ENCODE measurements at regions not wholly inside any gene's neighbourhood (a gene's known extent, or its start where the extent isn't known, plus 50 kb on each side); places are given as distances from the start of the nearest gene placed in this dataset.
"Not testable (repeated sequence)": the region's sequence is repeated elsewhere in the genome, so short reads cannot be mapped to it uniquely, and the experiment has no call there.

DNA sequence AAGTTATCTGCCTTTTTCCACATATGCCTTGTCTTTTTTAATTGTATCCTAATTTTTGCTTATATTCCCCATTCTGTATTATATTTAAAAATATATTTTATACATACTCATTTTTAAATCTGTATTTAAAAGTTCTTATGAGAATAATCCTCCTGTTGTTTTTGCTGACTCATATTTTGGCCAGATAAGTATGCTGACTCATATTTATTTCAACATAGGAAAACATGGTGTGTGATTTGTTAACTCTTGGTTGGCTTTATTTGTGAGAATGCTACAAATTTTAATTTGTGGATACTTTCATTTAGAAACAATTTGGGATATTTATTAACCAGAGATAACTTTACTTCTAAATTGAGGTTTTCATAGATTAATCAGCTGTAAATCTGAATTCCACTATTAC, 587.7 kb downstream of the CPS1 start:
- no peak for DNase-seq (ENCODE audit: low spot score)

DNA sequence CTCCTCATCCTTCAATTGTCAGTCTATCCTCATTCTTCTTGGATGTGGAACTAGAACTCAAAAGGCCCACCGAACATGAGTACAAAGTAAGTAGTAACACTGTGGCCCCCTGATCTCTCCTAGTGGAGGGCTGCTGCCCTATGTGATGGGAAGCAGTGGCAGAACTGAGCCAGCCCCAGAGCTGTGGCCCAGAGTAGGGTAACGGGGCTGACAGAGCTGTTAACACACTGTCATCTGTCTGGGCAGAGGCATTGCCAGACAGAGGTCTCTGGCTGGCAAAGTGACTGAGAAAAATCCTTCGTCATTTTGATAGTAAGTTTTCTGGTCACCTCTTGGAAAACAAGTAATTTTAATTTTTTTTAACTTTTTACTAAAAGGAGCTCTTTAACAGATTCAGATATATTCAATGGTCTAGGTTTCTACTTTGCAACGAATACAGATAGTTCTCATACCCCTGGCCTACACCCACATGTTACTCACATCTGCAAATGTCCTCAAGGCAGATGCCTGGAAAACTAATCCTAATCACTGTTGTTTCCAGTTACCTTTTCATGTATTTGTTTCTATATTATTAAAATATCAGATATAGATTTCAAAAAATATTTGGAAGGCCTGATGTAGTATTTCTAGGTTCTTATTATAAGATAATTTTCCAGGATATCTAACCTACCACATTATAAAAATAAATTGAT, 588.7 kb downstream of the CPS1 start:
- no peak for DNase-seq (ENCODE audit: low spot score)

DNA sequence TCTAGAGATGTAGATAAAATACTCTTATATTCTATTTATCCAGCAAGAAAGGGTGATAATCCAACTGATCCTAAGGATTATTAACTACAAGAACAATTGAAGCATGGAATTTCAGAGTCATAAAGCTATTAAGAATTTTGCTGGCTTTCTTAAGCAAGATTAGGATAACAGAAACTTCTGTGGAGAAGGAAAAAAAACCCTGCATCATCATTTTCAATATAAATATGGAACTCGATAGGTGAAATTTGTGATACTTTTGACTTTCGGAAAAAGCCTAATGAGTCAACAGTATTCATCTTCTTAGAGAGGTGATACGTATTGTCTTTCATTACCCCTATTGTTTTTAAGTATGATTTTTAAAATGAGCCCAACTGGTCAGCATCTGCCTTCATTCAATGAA, 593.3 kb downstream of the CPS1 start:
- DNase-seq (ENCODE audit: low spot score) = no peak

DNA sequence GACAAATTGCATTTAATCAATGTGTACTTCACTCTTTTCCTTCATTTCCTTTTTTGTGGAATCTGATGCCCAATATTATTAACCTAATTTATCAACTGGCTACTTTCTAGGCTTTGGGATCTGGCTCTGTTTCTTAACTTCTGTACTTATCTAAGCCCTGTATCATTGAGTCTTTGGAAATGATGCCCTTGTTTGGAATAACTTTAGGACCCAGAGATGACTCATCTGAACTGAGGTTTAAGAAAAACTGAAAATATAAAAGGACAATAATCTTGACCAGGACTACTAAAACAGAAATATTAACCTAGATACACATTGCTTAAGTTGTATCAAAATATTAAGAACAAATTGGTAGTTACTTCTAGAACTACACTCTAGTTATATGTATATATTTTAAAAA, 600.8 kb downstream of the CPS1 start:
- DNase-seq (ENCODE audit: low spot score) = no peak

DNA sequence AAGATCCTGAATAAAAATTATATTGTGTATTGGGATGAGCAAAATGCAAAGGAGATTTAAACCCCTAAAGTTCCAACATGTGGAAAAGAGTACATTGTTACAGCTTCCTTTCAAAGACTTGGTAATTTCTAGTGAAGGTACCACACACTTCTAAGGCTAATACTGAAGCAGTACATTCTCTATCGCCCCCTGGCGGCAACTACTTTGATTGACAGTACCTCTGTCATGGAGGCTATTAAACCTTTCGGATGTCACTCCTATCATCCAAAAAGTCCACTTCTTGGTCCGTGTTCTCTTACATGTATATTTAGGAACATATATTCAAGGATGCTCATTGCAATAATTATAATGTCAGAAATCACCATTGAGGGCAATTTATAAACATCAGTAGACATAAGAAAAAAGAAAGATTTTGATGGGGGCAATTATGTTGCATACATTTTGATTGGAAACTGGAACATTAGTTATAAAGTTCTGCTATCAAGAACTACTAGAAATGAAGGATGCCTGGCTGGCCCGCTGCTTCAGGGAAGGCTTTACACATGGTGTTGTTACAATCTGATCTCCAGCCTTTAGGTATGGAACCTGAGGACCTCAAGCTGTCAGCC, 601.6 kb downstream of the CPS1 start:
- peak; percentile 38 for DNase-seq (ENCODE audit: low spot score)

DNA sequence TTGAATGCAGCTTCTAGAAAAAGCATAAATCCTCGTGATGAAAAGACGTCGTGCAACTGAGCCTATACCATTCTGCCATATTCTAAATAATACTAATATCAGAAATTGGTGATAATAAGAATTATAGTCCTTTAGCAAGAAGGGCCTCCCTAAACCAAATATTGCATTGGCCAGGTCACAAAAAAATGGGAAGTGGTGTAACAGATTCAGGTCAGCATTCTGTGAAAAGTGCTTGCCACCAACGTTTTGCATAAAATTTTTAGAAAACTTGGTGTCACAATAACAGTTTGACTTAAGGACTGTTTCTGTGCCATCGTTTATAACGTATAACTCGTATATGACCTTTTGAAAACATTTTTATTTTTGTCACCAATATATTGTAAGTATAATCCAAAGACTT, 603.6 kb downstream of the CPS1 start:
- DNase-seq (ENCODE audit: low spot score) = no peak

DNA sequence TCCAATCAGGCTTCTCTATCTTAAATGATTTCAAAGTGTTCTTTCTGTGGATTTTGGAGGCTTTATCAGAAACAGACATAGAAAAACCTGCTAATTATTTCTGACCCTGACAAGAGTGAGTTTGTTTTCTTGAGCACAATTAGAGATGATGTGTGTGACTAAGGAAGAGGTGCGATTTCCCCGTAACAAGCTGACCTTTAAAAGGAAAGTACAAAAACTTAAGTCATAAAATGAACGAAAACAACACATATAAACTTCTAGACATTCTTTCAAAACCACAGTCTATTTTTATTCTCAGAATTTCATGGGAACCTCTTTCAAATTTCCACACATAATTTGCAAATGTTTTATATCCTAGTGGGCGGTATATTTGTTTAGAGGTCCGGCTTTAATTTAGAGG, 604.8 kb downstream of the CPS1 start:
- DNase-seq (ENCODE audit: low spot score) = no peak

DNA sequence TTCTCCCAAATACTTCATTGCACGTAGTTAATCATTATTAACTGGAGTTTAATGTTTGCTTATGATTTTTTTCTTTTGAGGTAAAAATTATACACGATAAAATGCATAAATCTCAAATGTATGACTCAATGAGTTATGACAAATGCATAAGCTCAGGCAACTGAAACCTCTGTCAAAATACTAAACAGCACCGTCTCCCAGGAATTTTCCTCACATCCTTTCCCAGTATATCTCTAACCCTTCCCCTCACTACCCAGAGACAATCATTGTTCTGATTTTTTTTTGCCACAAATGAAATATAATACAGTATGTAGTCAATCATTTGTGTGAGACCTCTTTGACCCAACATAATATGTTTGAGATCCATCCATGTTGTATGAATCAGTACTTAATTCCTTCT, 606.5 kb downstream of the CPS1 start:
- no peak for DNase-seq (ENCODE audit: low spot score)

DNA sequence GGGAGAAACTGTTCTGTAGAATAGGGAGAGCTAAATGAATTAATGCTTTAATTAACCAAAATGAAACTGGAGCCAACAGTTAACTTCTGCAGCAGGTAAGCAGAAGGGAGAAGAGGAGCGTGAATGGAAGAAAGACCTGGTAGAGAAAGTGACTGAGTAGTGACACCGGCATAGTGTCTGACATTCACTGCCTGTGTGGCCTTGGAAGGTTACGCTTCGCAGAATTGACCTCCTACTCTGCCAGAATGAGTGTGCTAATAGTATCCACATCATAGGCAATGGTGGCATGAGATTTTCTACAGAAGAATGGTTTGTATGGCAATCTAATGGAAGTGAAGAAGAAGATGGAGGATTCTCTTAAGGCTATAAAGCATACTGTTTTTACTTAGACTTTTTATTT, 614.4 kb downstream of the CPS1 start:
- DNase-seq (ENCODE audit: low spot score) = no peak

DNA sequence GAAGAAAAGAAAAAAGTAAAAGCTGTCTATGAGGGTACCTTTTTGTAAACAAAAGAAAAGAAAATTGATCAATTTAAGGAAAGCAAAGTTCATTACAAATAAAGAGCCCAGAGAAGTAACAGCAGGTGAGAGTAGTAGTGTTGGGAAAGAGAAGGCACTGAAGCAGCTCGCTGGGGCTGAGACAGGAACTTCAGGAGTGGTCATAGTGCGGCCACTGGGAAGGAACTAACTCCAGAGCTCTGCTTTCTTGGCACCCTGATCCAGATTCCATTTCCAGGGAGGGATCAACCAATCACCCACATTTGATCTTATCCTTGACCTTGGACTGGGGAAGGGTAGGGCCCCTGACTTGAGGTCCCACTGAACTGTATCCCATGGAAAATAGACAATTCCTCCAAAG, 617.6 kb downstream of the CPS1 start:
- no peak for DNase-seq (ENCODE audit: low spot score)

DNA sequence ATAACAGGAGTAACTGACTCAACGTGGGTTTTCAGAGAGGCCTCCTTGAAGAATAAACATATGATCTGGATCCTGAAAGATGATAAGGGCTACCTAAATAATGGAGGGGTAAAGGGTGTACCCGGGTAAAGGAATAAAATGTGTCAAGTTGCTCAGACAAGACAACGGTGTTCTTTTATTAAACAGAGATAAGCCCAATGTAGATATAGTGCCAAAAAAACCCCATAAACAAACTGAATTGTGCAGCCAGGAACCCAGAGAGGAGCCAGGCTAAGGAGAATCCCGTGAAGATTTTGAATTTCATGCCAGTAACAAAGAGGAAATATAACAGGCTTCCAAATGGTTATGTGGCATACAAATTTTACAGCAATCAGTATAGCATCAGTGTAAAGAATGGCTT, 618.2 kb downstream of the CPS1 start:
- DNase-seq (ENCODE audit: low spot score) = no peak

DNA sequence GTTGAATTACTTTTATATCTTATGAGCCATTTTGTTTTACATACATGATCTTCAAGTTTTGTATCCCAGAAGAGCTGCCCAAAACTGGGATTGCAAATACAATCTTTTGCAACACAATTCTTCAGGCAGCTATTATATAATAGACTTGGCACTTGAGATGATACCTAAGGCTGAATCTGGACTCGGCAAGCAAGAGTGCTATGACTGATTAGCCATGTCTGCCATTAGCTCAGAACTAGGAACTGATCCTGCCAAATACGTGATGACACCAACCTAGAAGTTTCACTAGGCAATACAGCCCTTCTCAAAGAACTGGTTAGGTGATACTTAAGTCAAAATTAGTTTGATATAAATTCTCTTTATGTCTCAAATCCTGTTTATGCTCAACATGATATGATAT, 619.6 kb downstream of the CPS1 start:
- no peak for DNase-seq (ENCODE audit: low spot score)

DNA sequence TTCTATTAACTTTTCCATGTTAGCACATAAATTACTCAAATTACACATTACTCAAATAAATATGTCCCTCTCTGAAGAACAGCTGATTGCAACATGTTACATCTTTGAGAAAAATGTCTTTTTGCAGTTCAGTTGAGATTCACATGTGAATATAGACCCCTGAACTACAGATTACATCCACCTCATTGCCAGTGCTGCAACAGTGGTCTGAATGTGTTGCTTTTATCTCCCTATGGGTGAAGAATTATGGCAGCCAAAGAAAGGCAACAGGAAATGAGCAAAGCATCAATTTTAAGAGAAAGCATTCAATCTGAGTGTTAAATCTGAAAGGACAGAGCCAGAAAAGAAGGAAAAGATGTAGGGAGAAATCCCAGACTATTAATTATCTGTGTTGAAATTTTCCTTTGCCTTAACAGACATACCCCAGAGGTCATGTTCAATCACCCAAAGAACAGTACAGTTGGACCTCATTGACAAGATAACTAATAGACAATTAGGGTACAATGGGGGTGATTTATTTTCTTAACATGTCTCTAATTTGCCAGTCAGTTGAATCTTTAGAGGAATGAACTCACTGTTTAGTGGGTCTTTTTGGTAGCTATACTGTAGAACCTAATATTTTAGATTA, 620.2 kb downstream of the CPS1 start:
- DNase-seq (ENCODE audit: low spot score) = no peak

DNA sequence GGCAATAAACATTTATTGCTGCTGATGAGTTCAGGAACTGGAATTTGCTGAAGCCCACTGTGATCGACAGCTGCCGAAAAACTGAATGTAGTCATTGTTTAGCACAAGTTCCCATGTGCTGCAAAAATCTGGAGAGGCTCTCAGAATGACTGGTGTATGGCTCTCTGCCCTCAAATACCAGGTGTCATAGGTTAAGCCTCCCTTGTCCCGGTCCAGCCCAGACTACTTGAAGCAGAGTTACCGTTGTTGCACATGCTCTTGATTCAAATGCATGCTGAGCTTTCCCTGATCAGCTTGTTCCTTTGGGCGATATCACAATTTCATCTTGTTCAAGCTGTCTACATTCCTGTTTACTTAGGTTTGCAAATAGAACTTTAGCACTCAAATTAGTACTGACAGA, 625.2 kb downstream of the CPS1 start:
- DNase-seq (ENCODE audit: low spot score) = no peak

DNA sequence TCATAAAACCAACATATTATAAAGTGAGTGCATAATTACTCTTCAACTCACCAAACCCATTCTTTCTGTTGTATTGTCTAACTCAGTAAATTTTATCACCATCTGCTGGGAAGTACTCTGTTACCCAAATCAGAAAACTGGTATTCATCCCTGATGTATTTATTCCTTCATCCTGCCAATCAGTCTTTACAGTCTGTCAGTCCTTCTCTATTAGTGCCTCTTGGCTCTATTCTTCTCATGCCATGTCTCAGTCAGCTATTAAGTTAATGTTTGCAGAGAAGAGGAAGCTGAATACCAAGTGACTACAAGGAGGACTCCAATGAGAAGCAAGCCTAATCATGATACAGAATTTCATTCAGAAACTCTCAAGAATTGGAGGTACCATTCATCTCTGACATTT, 631.2 kb downstream of the CPS1 start:
- no peak for DNase-seq (ENCODE audit: low spot score)

DNA sequence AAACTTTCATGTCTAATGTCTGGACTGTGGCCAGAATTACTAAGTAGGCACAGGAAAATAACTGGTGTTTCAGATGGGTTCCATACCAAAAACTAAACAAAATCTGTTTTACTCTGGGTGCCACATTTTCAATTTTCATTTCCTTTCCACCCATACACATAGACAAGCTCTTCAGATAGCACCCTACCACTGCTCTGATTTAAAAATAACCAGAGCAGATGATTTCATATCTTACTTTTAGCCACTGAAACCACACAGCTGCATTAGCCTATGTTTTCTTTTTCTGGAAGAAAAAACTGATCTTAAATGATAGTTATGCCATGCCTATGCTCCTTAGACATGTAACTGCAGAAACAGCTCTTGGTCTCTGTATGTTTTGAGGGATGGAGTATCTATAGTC, 647.6 kb downstream of the CPS1 start:
- DNase-seq (ENCODE audit: low spot score) = no peak

DNA sequence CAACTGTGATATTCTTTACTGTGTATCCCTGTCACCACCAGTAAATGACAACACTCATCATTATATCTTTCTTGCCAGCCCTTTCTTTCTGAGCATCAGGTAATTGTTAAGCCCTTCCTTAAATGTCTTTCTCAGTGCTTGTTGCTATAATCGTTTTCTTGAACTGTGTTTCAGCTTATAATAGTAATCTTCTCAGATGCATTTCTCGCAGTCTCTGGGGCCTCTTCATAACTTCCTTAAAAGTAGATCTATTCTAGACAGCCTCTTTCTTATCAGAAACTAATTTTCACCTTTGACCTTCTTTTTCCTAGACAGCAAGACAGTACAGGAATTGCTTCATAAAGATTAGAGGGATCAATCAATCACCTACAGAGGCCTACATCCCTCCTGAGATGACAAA, 648.1 kb downstream of the CPS1 start:
- DNase-seq (ENCODE audit: low spot score) = no peak

DNA sequence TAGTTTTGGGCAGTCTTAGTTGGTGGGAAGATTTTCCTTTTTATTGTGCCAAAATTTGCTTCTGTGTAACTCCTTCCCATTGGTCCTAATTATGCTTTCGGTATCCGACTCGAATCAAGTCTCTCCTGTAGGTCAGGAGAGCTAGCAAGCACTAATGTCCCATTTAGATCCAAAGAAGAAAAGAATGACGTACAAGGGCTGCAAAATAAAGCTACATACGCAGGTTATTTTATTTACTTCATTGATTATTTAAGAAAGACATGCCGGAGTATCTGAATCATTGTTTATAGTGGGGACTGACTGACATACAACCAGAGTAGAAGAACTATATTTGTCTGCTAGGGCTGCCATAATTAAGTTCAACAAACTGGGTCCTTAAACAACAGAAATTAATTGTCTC, 648.5 kb downstream of the CPS1 start:
- DNase-seq (ENCODE audit: low spot score) = no peak

DNA sequence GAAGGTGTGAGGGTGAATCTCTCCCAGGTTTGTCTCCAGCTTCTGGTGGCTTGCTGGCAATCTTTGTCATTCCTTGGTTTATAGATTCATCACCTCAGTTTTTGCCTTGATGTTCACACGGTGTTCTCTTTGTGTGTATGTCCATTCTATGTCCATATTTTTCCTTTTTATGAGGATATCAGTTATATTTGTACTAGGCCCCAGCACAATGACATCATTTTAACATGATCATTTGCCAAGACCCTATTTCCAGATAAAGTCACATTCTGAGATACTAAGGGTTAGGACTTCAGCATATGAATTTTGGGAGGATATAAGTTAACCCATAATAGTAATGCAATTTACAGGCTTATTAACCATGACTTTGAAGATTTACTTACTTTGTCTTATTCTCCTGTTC, 649.0 kb downstream of the CPS1 start:
- DNase-seq (ENCODE audit: low spot score) = no peak

DNA sequence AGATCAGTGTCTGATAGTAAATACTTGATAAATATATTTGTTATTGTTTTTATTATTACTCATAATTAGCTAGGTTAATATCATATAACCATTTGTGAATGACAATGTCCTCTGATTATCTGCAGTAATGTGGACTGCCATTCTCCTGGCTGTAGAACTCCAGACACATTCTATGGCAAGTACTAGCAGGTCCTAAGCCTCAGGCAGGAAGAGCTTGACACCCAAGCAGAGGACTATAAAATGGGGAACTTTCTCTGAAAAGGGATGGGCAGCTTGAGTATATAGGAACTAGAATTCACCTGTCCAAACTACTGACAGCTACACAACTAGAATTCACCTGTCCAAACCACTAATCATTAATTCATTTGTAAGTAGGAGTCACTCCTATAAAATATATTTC, 649.4 kb downstream of the CPS1 start:
- no peak for DNase-seq (ENCODE audit: low spot score)

DNA sequence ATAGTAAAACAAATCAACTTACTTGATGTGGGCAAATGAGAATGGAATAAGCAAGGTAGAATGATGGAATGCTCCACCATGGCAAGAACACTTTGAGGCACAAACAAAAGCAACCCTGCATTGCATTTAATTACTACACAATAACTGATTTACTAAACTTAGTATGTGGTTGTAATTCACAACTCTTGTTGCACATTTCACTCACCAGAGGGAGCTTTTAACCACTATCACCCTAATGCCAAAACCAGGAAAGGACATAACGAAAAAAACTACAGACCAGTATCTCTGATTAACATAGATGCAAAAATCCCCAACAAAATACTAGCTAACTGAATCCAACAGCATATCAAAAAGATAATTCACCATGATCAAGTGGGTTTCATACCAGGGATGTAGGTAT, 659.8 kb downstream of the CPS1 start:
- DNase-seq (ENCODE audit: low spot score) = no peak

DNA sequence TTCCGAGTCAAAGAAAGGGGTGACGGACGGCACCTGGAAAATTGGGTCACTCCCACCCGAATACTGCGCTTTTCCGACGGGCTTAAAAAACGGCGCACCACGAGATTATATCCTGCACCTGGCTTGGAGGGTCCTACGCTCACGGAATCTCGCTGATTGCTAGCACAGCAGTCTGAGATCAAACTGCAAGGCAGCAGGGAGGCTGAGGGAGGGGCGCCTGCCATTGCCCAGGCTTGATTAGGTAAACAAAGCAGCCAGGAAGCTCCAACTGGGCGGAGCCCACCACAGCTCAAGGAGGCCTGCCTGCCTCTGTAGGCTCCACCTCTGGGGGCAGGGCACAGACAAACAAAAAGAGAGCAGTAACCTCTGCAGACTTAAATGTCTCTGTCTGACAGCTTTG, 663.1 kb downstream of the CPS1 start:
- DNase-seq (ENCODE audit: low spot score) = not testable (repeated sequence)

DNA sequence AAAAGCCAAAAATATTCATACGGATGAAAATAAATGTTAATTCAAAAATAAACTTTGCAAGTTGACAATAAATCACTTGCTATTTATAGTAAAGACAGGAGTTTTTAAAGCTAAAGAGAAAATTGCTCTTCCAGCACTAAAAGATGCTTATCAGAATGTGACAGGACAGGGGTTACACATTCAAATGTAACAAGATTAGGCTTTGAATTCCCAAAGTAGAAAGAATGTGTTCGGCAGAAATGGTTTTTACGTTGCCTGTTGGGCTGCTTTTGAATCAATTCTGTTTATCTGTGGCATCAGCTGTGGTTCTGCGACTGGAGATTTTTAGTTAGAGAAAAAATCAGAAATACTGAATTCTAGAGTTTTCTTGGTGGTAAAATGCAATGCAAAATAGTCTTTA, 669.4 kb downstream of the CPS1 start:
- DNase-seq (ENCODE audit: low spot score) = no peak

DNA sequence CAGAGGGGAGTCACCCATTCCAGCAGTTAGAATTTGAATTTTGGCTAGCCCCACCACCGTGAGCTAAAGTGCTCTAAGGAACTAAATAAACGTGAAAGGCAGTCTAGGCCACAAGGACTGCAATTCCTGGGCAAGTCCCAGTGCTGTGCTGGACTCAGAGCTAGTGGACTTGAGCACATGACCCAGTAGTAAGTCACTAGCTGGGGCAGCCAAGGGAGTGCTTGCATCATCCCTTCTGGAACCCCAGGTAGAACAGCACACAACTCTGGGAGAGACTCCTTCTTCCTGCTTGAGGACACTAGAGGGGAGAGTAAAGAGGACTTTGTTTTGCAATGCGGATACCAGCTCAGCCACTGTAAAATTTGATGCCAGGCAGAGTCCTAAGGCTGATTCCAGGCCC, 672.2 kb downstream of the CPS1 start:
- no peak for DNase-seq (ENCODE audit: low spot score)
